T-helper 1 cell (primary cell): ENCODE measurements at regions not wholly inside any gene's neighbourhood (a gene's known extent, or its start where the extent isn't known, plus 50 kb on each side); places are given as distances from the start of the nearest gene placed in this dataset.
"Not testable (repeated sequence)": the region's sequence is repeated elsewhere in the genome, so short reads cannot be mapped to it uniquely, and the experiment has no call there.

Experiments
- DNase-seq, 5 donors: peaks; one replicate each; pipeline ENCODE4 v3.0.0-alpha.2; 2012 to 2020

DNA sequence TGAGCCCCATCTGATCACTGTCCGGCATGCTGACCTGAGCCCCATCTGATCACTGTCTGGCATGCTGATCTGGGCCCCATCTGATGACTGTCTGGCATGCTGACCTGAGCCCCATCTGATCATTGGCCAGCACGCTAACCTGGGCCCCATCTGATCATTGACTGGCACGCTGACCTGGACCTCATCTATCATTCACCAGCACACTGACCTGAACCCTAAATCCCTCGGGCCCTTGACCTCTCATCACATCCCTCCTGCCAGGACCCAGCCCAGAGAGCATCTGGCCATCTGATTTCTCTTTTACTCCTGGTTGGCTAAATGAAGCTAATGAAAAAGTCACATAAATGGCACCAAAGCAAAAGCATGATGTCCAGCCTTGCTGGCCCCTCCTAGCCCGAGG is 207.1 kb downstream of the NDUFA10 start:
- DNase-seq: no peak

GRCh38 chr2:239817468-239818031 is 207.6 kb downstream of the NDUFA10 start:
- DNase-seq: not testable (repeated sequence)

- no peak for DNase-seq
Observed at GRCh38 chr2:239816576-239817467, 208.3 kb downstream of the NDUFA10 start.

GRCh38 chr2:239815671-239816070 is 209.5 kb downstream of the NDUFA10 start:
- no peak for DNase-seq

- no peak for DNase-seq
Observed at GRCh38 chr2:239814861-239815601, 210.1 kb downstream of the NDUFA10 start.

DNA sequence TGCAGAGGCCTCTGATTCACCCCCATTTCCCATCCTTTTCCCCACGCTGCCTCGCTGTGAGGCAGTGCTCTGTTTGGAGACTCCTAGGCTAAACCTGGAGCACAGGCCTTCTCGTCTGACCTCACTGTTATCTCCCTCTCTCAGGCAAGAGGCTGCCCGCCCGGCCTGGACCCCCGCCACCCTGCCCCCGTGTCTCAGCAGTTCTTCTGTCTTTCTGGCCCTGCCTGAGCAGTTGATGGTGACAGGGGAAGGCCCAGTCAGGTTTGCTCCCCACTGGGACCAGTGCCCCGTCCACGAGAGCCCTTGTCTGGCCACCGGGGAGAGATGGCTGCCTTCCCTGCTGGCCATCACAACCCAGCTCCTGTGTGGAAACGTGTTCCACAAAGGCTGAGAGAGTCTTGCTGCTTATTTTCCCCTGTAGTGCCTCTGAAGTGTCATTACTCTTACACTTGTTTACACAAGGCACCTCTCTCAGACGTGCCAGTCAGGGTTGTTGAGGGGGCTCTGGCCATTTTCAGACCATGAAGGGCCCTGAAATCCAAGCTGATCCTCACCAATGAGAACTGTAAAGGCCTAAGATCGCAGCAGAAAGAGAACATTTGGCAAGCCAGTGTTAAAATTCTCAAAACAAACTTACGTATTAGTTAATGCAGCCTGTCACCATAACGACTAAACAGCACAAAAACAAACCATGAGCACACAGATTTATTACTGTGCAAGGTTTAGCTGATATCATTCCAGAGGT is 210.9 kb downstream of the NDUFA10 start:
- DNase-seq: no peak

DNA sequence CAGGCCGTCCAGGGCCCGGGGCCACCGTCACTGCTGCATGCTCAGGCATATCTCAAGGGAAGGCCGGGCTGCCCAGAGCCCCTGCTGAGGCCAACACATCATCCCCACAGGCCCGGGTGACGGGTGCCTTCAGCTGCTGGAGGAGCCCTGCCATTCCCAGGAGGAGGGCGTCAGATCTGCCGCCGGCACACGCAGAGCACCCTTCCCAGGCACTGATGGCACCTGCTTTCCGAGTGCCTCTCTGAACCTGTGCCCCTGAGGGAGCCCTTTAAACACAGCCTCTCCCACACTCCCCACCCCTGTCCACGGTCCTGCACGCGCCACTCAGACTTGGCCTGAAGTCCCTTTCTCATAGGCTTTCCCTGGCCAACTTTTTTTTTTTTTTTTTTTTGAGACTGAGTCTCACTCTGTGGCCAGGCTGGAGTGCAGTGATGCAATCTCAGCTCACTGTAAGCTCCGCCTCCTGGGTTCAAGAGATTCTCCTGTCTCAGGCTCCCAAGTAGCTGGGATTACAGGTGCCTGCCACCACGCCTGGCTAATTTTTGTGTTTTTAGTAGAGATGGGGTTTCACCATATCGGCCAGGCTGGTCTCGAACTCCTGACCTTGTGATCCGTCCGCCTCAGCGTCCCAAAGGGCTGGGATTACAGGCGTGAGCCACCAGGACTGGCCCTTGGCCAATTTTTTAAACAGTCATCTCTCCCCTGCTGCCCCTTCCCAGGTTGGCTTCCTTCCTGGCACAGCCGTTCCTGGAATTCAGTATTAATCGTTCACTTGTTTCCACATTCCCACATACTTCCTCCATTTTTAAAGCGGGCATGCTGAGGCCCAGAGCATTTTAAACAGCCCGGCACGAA is 211.7 kb downstream of the NDUFA10 start:
- no peak for DNase-seq

- no peak for DNase-seq
Observed at GRCh38 chr2:239811806-239812560, 213.2 kb downstream of the NDUFA10 start.

DNA sequence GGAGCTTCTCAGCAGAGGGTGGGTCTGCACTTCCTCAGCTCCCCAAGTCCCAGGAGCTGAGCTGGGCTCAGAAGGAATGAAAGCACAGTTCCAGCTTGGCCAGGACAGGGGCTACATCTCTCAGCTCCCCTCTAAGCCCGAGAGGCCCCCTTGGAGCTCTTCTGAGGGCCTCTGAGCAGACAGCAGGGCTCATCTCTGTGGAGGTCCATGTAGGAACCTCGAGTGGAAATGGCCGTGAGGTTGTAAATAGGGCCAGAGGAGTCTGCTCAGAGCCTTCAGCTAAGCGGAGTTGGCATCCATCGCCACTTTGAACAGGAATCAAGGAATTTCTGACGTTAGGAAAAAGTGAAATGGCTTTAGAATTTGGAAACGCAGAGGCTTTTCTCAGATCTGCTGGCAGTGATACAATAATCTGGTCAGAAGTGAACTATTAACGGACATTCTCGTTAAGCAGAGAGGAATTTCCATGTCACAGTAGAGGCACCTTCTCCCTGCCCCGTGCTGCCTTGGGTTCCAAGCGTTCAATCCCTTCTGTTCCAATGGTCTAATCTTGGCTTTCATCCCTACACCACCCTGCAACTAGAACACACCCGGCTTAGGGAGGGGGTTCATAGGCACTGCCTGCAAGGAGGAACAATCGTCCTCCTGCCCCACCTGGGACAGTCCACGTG is 213.9 kb downstream of the NDUFA10 start:
- DNase-seq: no peak

- DNase-seq: no peak
Observed at GRCh38 chr2:239809391-239809790, 215.8 kb downstream of the NDUFA10 start.

DNA sequence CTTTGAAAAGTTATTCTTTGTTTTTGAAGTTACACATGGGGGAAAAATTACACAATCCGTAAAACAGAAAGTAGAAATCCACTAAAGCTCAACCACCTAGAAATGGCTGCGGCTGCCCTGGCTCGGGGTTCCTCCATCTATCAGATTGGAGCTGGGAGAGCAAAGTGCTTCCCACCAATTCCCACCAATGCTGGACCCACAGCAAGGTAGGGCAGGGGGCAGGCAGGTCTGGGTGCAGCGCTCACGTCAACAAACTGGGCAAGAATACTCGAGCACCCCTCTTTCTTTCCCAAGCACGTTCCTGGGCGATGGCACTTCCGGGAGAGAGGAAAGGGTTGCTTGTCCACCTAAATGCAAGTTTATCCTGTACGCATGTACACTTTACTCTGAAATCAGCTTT is 217.6 kb downstream of the NDUFA10 start:
- no peak for DNase-seq

DNA sequence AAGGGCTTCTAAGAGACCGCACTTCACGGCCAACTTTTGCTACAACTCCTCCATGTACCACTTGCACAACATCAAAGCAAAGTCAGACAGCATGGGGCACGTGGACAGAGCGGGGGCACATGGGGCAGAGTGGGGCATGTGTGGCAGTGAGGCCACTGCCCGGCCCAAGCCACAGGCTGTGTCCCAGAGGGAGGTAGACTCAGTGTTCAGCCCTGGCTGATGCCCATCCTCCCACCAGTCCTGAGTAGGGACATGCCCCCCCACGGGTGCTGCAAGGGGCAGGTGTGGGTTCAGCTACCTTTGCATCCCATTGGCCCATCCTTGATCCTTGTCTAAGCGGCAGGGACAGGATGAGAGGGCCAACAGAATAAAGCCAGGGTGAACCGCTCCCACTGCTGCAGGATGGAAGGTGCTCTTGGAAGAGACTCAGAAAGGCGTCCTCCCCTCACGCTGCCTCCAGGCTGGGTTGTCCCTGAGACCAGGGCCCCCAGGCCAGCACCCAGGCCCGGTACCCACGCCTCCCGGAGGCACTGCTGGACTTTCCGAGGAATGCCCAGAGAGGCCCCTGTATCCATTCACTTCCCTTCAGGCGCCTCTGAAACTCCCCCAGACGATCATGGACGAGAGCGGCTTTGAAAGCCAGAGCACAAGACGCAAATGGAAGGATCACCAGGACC is 218.2 kb downstream of the NDUFA10 start:
- no peak for DNase-seq

DNA sequence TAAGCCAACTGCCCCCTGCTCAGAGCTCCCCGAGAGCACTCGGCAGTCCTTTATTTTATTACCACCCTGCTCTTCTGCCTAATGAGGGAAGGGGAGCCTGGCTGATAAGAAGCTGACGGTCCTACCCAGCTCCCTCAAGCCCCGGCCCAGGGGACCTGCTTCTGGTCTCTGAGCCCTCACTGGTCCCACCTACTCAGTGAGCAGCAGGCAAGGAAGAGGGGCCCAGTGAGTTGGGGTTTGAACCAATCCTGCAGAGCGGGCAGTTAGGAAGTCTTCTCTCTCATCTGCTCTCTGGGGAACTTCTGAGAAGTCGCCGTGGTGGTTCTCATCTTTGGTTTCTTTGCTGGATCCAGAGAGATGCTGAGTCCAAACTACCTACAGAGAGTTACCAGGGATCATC is 218.9 kb downstream of the NDUFA10 start:
- no peak for DNase-seq

- no peak for DNase-seq
Observed at GRCh38 chr2:239805414-239805813, 219.7 kb downstream of the NDUFA10 start.

DNA sequence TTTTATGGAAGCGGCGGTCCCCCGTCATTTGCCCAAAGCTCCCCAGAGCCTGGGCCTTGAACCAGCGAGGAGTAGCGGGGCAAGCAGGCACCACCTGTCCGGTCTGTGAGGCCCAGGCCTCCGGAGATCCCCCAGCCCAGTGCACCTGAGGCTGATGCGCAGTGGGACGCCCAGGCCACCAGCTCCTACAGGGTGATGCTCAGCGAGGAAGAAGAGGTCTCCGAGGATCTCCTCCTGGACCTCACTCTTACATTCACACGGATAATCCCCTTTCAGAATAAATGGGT is 220.2 kb downstream of the NDUFA10 start:
- DNase-seq: no peak

GRCh38 chr2:239804161-239805042 is 220.7 kb downstream of the NDUFA10 start:
- DNase-seq: no peak

DNA sequence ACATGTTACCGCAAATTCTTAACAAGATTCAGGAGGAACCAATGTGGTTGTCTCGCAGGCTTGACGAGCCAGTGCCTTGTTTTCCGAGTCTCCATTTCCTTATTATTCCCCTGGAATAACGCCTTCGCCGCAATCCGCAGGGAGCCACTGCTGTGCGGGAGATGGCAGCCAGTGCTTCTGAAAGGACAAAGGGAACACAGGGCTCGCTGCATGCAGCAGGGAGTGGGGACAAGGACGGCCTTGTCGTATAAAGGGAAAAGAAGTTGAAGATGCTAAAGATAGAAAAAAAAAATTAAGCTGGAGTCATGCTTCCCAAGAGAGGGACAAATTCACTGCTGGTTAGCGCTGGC is 221.4 kb downstream of the NDUFA10 start:
- DNase-seq: no peak

- no peak for DNase-seq
Observed at GRCh38 chr2:239803102-239803765, 221.9 kb downstream of the NDUFA10 start.

- DNase-seq: no peak
Observed at GRCh38 chr2:239802185-239802649, 222.9 kb downstream of the NDUFA10 start.
